DOHH2 (cell line): ENCODE measurements at regions not wholly inside any gene's neighbourhood (a gene's known extent, or its start where the extent isn't known, plus 50 kb on each side); places are given as distances from the start of the nearest gene placed in this dataset.

ENCODE experiments used
- H3F3A ChIP-seq: fragments of 200-600 bp; sonication (generic), shearing (Covaris generic); 2 replicates; pipeline ENCODE4 v1.6.0; 2016; ENCODE audit warnings: antibody characterized with exemption, mild to moderate bottlenecking; ENCODE audit not compliant: control insufficient read depth, insufficient read depth
- H3K27ac ChIP-seq: fragments of 200-600 bp; sonication (generic); 2 replicates; pipeline ENCODE4 v1.5.1; 2014; ENCODE audit warnings: low read depth, mild to moderate bottlenecking, low read length, moderate library complexity
- H3K27me3 ChIP-seq: fragments of 200-600 bp; sonication (generic); 2 replicates; pipeline ENCODE4 v1.6.1; 2014; ENCODE audit warnings: mild to moderate bottlenecking, low read length, mixed read lengths; ENCODE audit not compliant: control insufficient read depth
- H3K36me3 ChIP-seq: fragments of 200-600 bp; sonication (generic); 2 replicates; pipeline ENCODE4 v1.6.1; 2014; ENCODE audit warnings: mild to moderate bottlenecking, low read length, moderate library complexity, mixed read lengths; ENCODE audit not compliant: control insufficient read depth
- H3K4me1 ChIP-seq: fragments of 200-600 bp; sonication (generic); 2 replicates; pipeline ENCODE4 v1.6.1; 2014; ENCODE audit warnings: mild to moderate bottlenecking, low read length, mixed read lengths; ENCODE audit not compliant: control insufficient read depth
- H3K4me2 ChIP-seq: fragments of 200-600 bp; sonication (generic); 2 replicates; pipeline ENCODE4 v1.6.0; 2014; ENCODE audit warnings: mild to moderate bottlenecking, low read length, moderate library complexity
- H3K4me3 ChIP-seq: fragments of 200-600 bp; sonication (generic); 2 replicates; pipeline ENCODE4 v1.5.1; 2014; ENCODE audit warnings: mild to moderate bottlenecking, low read length, mixed read lengths
- H3K79me2 ChIP-seq: fragments of 200-600 bp; sonication (generic); 2 replicates; pipeline ENCODE4 v1.6.1; 2014; ENCODE audit warnings: mild to moderate bottlenecking, low read length, mixed read lengths; ENCODE audit not compliant: control insufficient read depth
- H3K9me2 ChIP-seq: fragments of 200-600 bp; sonication (generic); replicated peaks from 2 replicates; pipeline ENCODE4 v1.6.1; 2014; ENCODE audit warnings: mild to moderate bottlenecking, low read length, mixed read lengths; ENCODE audit not compliant: control insufficient read depth
- H3K9me3 ChIP-seq: fragments of 200-600 bp; sonication (generic); 2 replicates; pipeline ENCODE4 v1.6.1; 2014; ENCODE audit warnings: antibody characterized with exemption, low read length, mixed read lengths; ENCODE audit not compliant: control insufficient read depth, insufficient read depth
- H4K20me1 ChIP-seq: fragments of 200-600 bp; sonication (generic); 2 replicates; pipeline ENCODE4 v1.6.0; 2014; ENCODE audit warnings: low read depth, mild to moderate bottlenecking, antibody characterized with exemption, low read length, moderate library complexity; ENCODE audit not compliant: control insufficient read depth, insufficient read depth
- CTCF ChIP-seq: fragments of 200-600 bp; sonication (generic); IDR thresholded peaks from one replicate; pipeline ENCODE4 v1.5.1; 2014; ENCODE audit warnings: antibody characterized with exemption, mild to moderate bottlenecking, low read depth, low read length; ENCODE audit not compliant: poor library complexity, severe bottlenecking
- EZH2phosphoT487 ChIP-seq: fragments of 200-600 bp; sonication (generic); IDR thresholded peaks from 2 replicates; pipeline ENCODE4 v1.6.1; 2017; ENCODE audit warnings: borderline replicate concordance, mild to moderate bottlenecking, antibody characterized with exemption, low read length, moderate library complexity, mixed read lengths

- H3K27ac ChIP-seq: no peak overlapping the region
- no peak overlapping the region for H3K4me3 ChIP-seq
- H3F3A ChIP-seq: no peaks in the 10 kb centered on the region
- no peak overlapping the region for H3K4me2 ChIP-seq
- TF ChIP-seq EZH2phosphoT487 (no peak), CTCF (no peak)
- H3K4me1 ChIP-seq: no peaks in the 10 kb centered on the region
- H3K9me2 ChIP-seq: no peaks in the 10 kb centered on the region
- no peaks in the 10 kb centered on the region for H3K79me2 ChIP-seq
- H3K9me3 ChIP-seq: no peaks in the 10 kb centered on the region
- H4K20me1 ChIP-seq: no peaks in the 10 kb centered on the region
- no peaks in the 10 kb centered on the region for H3K27me3 ChIP-seq
- H3K36me3 ChIP-seq: no peaks in the 10 kb centered on the region
These were observed 208.7 kb upstream of the WDFY3 start for GRCh38 chr4:85175190-85175589.

- no peaks in the 10 kb centered on the region for H4K20me1 ChIP-seq
- no peaks in the 10 kb centered on the region for H3K4me1 ChIP-seq
- no peak for TF ChIP-seq EZH2phosphoT487
- no peak for TF ChIP-seq CTCF
- no peak overlapping the region for H3K4me3 ChIP-seq
- no peaks in the 10 kb centered on the region for H3F3A ChIP-seq
- H3K79me2 ChIP-seq: no peaks in the 10 kb centered on the region
- H3K9me2 ChIP-seq: no peaks in the 10 kb centered on the region
- no peak overlapping the region for H3K27ac ChIP-seq
- no peaks in the 10 kb centered on the region for H3K36me3 ChIP-seq
- no peaks in the 10 kb centered on the region for H3K9me3 ChIP-seq
- H3K4me2 ChIP-seq: no peak overlapping the region
- no peaks in the 10 kb centered on the region for H3K27me3 ChIP-seq
These were observed 210.6 kb upstream of the WDFY3 start for GRCh38 chr4:85177092-85177491.

GRCh38 chr4:85177679-85178078 is 211.2 kb upstream of the WDFY3 start:
- Histone ChIP-seq H3K79me2 (no peaks in the 10 kb centered on the region), H3K4me3 (no peak overlapping the region), H3K27ac (no peak overlapping the region), H3K4me1 (no peaks in the 10 kb centered on the region), H3K9me3 (no peaks in the 10 kb centered on the region), H3K4me2 (no peak overlapping the region), H3F3A (no peaks in the 10 kb centered on the region), H3K27me3 (no peaks in the 10 kb centered on the region), H3K9me2 (no peaks in the 10 kb centered on the region), H4K20me1 (no peaks in the 10 kb centered on the region), H3K36me3 (no peaks in the 10 kb centered on the region)
- TF ChIP-seq CTCF: no peak
- TF ChIP-seq EZH2phosphoT487: no peak

GRCh38 chr4:85180533-85180932 is 214.0 kb upstream of the WDFY3 start:
- no peaks in the 10 kb centered on the region for H3F3A ChIP-seq
- H3K9me2 ChIP-seq: no peaks in the 10 kb centered on the region
- no peaks in the 10 kb centered on the region for H3K4me1 ChIP-seq
- no peaks in the 10 kb centered on the region for H3K9me3 ChIP-seq
- H3K4me2 ChIP-seq: no peak overlapping the region
- no peaks in the 10 kb centered on the region for H4K20me1 ChIP-seq
- no peak overlapping the region for H3K27ac ChIP-seq
- no peak overlapping the region for H3K4me3 ChIP-seq
- H3K79me2 ChIP-seq: no peaks in the 10 kb centered on the region
- H3K36me3 ChIP-seq: no peaks in the 10 kb centered on the region
- no peaks in the 10 kb centered on the region for H3K27me3 ChIP-seq
- TF ChIP-seq CTCF: no peak
